DND-41 (cell line): ENCODE measurements at regions not wholly inside any gene's neighbourhood (a gene's known extent, or its start where the extent isn't known, plus 50 kb on each side); places are given as distances from the start of the nearest gene placed in this dataset.
"Not testable (repeated sequence)": the region's sequence is repeated elsewhere in the genome, so short reads cannot be mapped to it uniquely, and the experiment has no call there.

ENCODE experiments used
- CTCF ChIP-seq: IDR thresholded peaks from 2 replicates; pipeline ENCODE4 v1.5.1; 2012; ENCODE audit warnings: borderline replicate concordance, low read length, moderate library complexity, mild to moderate bottlenecking; ENCODE audit not compliant: poor library complexity, severe bottlenecking; ENCODE audit errors: extremely low read depth
- EZH2 ChIP-seq: IDR thresholded peaks from 3 replicates; pipeline ENCODE4 v1.6.1; 2012; ENCODE audit warnings: borderline replicate concordance, low read depth, mild to moderate bottlenecking, moderate library complexity, low read length, inconsistent platforms; ENCODE audit not compliant: severe bottlenecking

- not testable (repeated sequence) for TF ChIP-seq CTCF, EZH2
These were observed 302.7 kb downstream of the CWH43 start for GRCh38 chr4:49288796-49289195.
